ENCODE measurements at regions not wholly inside any gene's neighbourhood (a gene's known extent, or its start where the extent isn't known, plus 50 kb on each side); places are given as distances from the start of the nearest gene placed in this dataset.

DNA sequence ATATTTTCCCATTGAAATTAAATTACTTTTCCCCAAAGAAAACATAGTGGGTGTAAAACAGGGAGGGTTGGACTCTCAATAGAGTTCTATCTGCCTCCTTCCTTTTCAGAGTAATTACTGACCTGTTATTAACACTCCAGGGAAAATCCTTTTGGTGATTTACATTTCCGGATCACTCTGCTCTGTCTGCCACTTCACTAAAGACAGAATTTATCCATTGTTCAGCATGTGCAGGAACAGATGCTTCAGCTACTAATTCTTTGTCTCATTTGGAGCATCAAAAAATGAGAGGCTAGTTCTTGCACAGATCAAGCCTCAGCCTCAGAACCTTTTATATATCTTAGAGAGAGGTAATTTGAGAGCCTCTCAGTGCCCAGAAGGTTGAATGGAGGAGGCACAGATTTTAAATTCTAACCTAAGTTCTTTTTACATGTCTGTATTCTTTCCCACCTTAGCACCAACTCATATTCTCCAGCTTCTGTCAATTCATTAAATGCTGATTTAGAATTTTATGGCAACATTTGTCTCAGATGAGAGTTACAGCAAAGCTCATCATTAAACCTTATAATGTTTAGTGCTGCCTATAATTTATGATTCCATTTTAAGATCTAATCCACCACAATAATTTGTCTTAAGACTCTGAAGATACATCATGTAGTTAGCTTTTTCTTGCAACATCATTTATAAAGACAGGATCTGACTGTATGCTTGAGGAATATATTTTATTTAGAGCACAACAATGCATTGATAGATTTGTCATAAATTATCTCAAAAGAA, 1494.4 kb downstream of the STIM2 start:
- H3K9me3 ChIP-seq (ENCODE audit: control insufficient read depth in 5 of 5, low read length in 5 of 5), result peaks cover 0 to 2% (median 0%) of the 10 kb centered on the region in 5 donors
- no peaks in the 10 kb centered on the region for H3K36me3 ChIP-seq (ENCODE audit: control insufficient read depth in 5 of 5, insufficient read depth in 5 of 5, low read length in 5 of 5)
- H3K27me3 ChIP-seq (ENCODE audit: control insufficient read depth in 5 of 5, insufficient read depth in 4 of 5, low read length in 5 of 5), result no peaks in the 10 kb centered on the region
- no peak overlapping the region for H3K4me3 ChIP-seq (ENCODE audit: low read depth in 1 of 5, low read length in 5 of 5)
- H3K4me1 ChIP-seq (ENCODE audit: control insufficient read depth in 5 of 5, insufficient read depth in 5 of 5, low read length in 5 of 5), result peaks cover 0 to 9% (median 3%) of the 10 kb centered on the region in 5 donors
- no peak overlapping the region for H3K9ac ChIP-seq (ENCODE audit: low read length in 5 of 5)
- no peak overlapping the region for H3K27ac ChIP-seq (ENCODE audit: low read depth, low read length)

DNA sequence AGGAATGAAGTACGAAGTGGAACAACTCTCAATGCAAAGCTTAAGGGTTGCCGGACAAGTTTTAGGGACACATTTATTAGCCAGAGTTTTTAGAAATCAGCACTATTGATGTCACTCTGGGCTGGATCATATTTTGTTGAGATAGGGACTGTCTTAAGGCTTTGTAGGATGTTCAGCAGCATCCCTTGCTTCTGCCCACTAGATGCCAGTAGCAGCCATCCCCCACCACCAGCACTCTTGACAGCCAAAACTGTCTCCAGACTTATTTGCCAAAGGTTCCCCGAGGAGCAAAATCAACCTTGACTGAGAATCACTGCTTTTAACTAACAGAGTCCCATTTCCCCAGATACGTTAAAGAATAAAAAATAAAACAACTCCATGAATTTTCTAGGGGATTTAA, 1497.3 kb downstream of the STIM2 start:
- Histone ChIP-seq H3K9ac (ENCODE audit: low read length in 5 of 5) (no peak overlapping the region), H3K27ac (ENCODE audit: low read depth, low read length) (no peak overlapping the region), H3K27me3 (ENCODE audit: control insufficient read depth in 5 of 5, insufficient read depth in 4 of 5, low read length in 5 of 5) (no peaks in the 10 kb centered on the region), H3K9me3 (ENCODE audit: control insufficient read depth in 5 of 5, low read length in 5 of 5) (no peaks in the 10 kb centered on the region), H3K4me1 (ENCODE audit: control insufficient read depth in 5 of 5, insufficient read depth in 5 of 5, low read length in 5 of 5) (peaks cover 0 to 9% (median 3%) of the 10 kb centered on the region in 5 donors), H3K36me3 (ENCODE audit: control insufficient read depth in 5 of 5, insufficient read depth in 5 of 5, low read length in 5 of 5) (no peaks in the 10 kb centered on the region), H3K4me3 (ENCODE audit: low read depth in 1 of 5, low read length in 5 of 5) (no peak overlapping the region)

DNA sequence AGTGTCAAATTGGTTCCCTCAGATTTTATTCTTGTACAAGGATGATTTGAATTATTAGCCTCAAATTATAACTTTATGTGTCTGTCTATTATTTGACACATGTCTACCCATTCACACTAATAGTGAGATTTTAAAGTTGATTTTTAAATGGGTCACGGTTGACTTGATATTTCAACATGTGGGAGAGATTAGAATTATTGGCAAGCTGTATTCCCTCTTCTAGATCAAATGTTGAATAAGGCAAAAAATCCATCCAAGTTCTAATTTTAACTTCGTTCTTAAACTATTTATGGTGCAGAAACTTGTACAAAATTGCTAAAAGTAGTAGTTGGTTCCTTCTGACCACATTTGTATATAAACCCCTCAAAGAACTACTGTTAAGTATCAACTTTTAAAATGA, 1498.0 kb downstream of the STIM2 start:
- H3K27ac ChIP-seq (ENCODE audit: low read depth, low read length), result no peak overlapping the region
- H3K4me3 ChIP-seq (ENCODE audit: low read depth in 1 of 5, low read length in 5 of 5), result no peak overlapping the region
- no peaks in the 10 kb centered on the region for H3K9me3 ChIP-seq (ENCODE audit: control insufficient read depth in 5 of 5, low read length in 5 of 5)
- no peak overlapping the region for H3K9ac ChIP-seq (ENCODE audit: low read length in 5 of 5)
- H3K4me1 ChIP-seq (ENCODE audit: control insufficient read depth in 5 of 5, insufficient read depth in 5 of 5, low read length in 5 of 5), result peaks cover 0 to 9% (median 3%) of the 10 kb centered on the region in 5 donors
- H3K36me3 ChIP-seq (ENCODE audit: control insufficient read depth in 5 of 5, insufficient read depth in 5 of 5, low read length in 5 of 5), result no peaks in the 10 kb centered on the region
- no peaks in the 10 kb centered on the region for H3K27me3 ChIP-seq (ENCODE audit: control insufficient read depth in 5 of 5, insufficient read depth in 4 of 5, low read length in 5 of 5)

DNA sequence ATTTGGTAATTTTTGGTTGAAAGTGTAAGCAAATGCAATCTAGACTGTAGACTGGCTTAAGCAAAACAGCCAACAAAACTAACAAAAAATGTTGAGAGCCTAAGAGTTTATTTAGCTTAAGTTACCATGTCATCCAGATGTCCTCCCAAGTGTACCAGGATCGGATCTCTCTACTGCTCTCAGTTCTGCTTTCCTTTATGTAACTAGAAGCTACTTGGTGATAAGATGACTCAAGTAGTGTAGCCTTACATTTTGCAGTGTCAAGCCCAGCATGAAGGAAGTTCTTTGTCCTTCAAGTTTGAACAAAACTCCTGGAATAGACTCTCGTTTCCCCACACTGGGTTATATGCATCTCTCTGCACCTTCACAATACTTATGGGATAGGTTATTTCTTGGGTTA, 1500.0 kb downstream of the STIM2 start:
- Histone ChIP-seq H3K36me3 (ENCODE audit: control insufficient read depth in 5 of 5, insufficient read depth in 5 of 5, low read length in 5 of 5) (no peaks in the 10 kb centered on the region), H3K9ac (ENCODE audit: low read length in 5 of 5) (no peak overlapping the region), H3K4me3 (ENCODE audit: low read depth in 1 of 5, low read length in 5 of 5) (no peak overlapping the region), H3K27me3 (ENCODE audit: control insufficient read depth in 5 of 5, insufficient read depth in 4 of 5, low read length in 5 of 5) (no peaks in the 10 kb centered on the region), H3K9me3 (ENCODE audit: control insufficient read depth in 5 of 5, low read length in 5 of 5) (no peaks in the 10 kb centered on the region), H3K4me1 (ENCODE audit: control insufficient read depth in 5 of 5, insufficient read depth in 5 of 5, low read length in 5 of 5) (peaks cover 0 to 9% (median 3%) of the 10 kb centered on the region in 5 donors), H3K27ac (ENCODE audit: low read depth, low read length) (no peak overlapping the region)

DNA sequence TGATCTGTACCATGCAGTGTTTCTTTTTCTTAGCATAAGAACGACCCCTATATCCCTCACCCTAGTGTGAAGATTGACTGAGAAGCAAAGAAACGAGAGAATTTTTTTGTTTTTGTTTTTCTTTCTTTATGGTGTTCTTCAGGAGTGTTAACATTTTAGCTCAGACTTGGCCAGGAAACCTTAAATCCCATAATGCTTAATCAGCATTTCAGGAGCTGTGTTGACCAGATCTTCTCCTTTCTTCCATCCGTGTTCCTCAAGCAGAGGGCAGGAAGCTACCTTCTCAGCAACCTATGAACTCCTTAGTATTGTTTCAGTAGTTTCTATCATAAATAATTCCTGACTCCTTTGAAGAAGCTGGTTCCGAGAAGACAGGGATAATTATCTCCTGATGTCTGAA, 1501.5 kb downstream of the STIM2 start:
- H3K4me1 ChIP-seq (ENCODE audit: control insufficient read depth in 5 of 5, insufficient read depth in 5 of 5, low read length in 5 of 5), result peaks cover 0 to 9% (median 3%) of the 10 kb centered on the region in 5 donors
- no peak overlapping the region for H3K27ac ChIP-seq (ENCODE audit: low read depth, low read length)
- H3K4me3 ChIP-seq (ENCODE audit: low read depth in 1 of 5, low read length in 5 of 5), result no peak overlapping the region
- H3K36me3 ChIP-seq (ENCODE audit: control insufficient read depth in 5 of 5, insufficient read depth in 5 of 5, low read length in 5 of 5), result no peaks in the 10 kb centered on the region
- H3K27me3 ChIP-seq (ENCODE audit: control insufficient read depth in 5 of 5, insufficient read depth in 4 of 5, low read length in 5 of 5), result no peaks in the 10 kb centered on the region
- no peak overlapping the region for H3K9ac ChIP-seq (ENCODE audit: low read length in 5 of 5)
- no peaks in the 10 kb centered on the region for H3K9me3 ChIP-seq (ENCODE audit: control insufficient read depth in 5 of 5, low read length in 5 of 5)

DNA sequence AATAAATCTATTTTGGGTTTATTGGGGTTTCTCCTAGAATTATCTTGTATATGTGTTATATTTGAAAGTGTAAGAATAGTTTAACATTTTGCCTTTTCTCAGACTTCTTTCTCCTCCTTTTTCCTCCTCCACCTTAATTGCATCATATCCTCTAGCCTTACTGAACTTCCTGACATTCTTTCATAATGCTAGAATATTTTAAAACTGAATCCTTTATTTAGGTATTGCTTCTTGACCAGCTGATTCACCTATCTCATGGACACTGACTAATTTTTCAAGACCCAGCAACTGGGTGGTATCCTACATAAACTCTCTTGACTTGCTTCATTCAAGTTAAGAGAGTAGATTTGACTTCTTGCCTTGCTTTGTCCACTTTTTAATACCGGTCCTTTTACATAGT, 1508.9 kb downstream of the STIM2 start:
- Histone ChIP-seq H3K4me1 (ENCODE audit: control insufficient read depth in 5 of 5, insufficient read depth in 5 of 5, low read length in 5 of 5) (no peaks in the 10 kb centered on the region), H3K4me3 (ENCODE audit: low read depth in 1 of 5, low read length in 5 of 5) (no peak overlapping the region), H3K27ac (ENCODE audit: low read depth, low read length) (no peak overlapping the region), H3K27me3 (ENCODE audit: control insufficient read depth in 5 of 5, insufficient read depth in 4 of 5, low read length in 5 of 5) (no peaks in the 10 kb centered on the region), H3K9ac (ENCODE audit: low read length in 5 of 5) (no peak overlapping the region), H3K9me3 (ENCODE audit: control insufficient read depth in 5 of 5, low read length in 5 of 5) (no peaks in the 10 kb centered on the region), H3K36me3 (ENCODE audit: control insufficient read depth in 5 of 5, insufficient read depth in 5 of 5, low read length in 5 of 5) (no peaks in the 10 kb centered on the region)

DNA sequence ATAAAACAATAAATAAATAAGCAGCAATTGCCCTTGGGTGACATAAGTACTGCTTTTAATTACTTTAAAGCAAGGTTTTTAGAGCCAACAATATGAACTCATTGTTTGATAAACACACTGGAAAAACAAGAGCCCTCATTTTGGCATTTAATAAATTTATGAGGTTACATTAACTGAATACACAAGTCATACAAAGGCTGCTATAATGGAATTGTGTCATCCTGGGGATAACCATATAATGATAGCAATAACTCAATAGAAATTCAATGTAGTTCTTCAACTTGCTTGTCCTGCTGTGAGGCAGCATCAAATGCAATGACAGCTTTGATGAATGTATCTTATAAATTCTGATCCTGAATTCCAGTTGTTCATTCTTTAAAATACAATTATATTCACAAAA, 1512.5 kb downstream of the STIM2 start:
- Histone ChIP-seq H3K4me1 (ENCODE audit: control insufficient read depth in 5 of 5, insufficient read depth in 5 of 5, low read length in 5 of 5) (no peaks in the 10 kb centered on the region), H3K27me3 (ENCODE audit: control insufficient read depth in 5 of 5, insufficient read depth in 4 of 5, low read length in 5 of 5) (no peaks in the 10 kb centered on the region), H3K9me3 (ENCODE audit: control insufficient read depth in 5 of 5, low read length in 5 of 5) (no peaks in the 10 kb centered on the region), H3K27ac (ENCODE audit: low read depth, low read length) (no peak overlapping the region), H3K36me3 (ENCODE audit: control insufficient read depth in 5 of 5, insufficient read depth in 5 of 5, low read length in 5 of 5) (no peaks in the 10 kb centered on the region), H3K4me3 (ENCODE audit: low read depth in 1 of 5, low read length in 5 of 5) (no peak overlapping the region), H3K9ac (ENCODE audit: low read length in 5 of 5) (no peak overlapping the region)

DNA sequence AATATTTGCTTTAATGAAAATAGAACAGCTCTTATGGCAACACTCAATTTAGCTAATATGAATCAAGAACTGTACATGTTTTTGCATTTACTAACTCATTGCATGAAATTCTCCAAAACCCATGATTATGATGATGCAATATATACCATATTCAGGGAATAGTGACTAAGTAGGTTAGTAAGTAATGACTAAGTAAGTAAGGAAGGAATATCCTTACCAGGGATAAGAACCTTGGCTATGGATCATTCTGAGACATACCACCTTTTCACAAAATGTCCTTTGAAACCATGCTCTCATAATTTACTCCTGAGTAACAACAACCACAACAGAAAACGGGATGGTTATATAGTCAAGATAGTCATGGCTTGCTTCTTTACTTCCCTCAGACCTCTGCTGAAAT, 1513.0 kb downstream of the STIM2 start:
- Histone ChIP-seq H3K27me3 (ENCODE audit: control insufficient read depth in 5 of 5, insufficient read depth in 4 of 5, low read length in 5 of 5) (no peaks in the 10 kb centered on the region), H3K27ac (ENCODE audit: low read depth, low read length) (no peak overlapping the region), H3K9me3 (ENCODE audit: control insufficient read depth in 5 of 5, low read length in 5 of 5) (no peaks in the 10 kb centered on the region), H3K36me3 (ENCODE audit: control insufficient read depth in 5 of 5, insufficient read depth in 5 of 5, low read length in 5 of 5) (no peaks in the 10 kb centered on the region), H3K4me3 (ENCODE audit: low read depth in 1 of 5, low read length in 5 of 5) (no peak overlapping the region), H3K4me1 (ENCODE audit: control insufficient read depth in 5 of 5, insufficient read depth in 5 of 5, low read length in 5 of 5) (no peaks in the 10 kb centered on the region), H3K9ac (ENCODE audit: low read length in 5 of 5) (no peak overlapping the region)

DNA sequence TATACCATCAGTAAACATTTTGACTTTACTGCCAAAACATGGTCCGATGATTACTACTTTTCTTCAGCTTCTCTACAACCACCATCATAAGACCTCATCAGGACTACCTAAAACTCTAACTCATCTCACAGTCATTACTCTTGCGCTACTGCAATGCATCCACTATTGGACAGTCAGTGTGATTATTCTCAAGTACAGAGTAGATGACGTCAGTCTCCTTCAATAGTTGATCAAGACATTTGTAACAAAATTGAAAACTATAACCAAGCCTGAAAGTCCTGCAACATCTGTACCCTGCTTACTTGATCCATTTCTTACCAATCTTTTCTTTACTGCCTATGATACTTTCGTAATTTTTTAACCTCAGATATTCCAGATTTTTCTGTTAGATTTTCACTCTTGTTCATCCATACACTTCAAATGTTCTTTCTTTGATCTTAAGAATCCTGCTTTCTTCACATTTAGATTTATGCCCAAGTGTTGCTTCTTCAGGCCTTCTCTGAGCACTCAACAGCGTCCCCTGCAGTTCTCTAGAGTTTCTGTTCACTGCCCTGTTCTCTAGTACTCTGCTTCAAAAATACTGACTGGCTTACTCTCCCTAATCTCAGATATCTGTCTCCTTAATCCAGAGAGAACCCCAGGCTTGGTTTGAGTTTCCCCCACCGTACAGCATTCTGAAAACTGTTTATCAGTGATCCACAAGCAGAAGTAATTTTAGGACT, 1517.6 kb downstream of the STIM2 start:
- Histone ChIP-seq H3K9me3 (ENCODE audit: control insufficient read depth in 5 of 5, low read length in 5 of 5) (no peaks in the 10 kb centered on the region), H3K36me3 (ENCODE audit: control insufficient read depth in 5 of 5, insufficient read depth in 5 of 5, low read length in 5 of 5) (no peaks in the 10 kb centered on the region), H3K27ac (ENCODE audit: low read depth, low read length) (no peak overlapping the region), H3K4me3 (ENCODE audit: low read depth in 1 of 5, low read length in 5 of 5) (no peak overlapping the region), H3K9ac (ENCODE audit: low read length in 5 of 5) (no peak overlapping the region), H3K4me1 (ENCODE audit: control insufficient read depth in 5 of 5, insufficient read depth in 5 of 5, low read length in 5 of 5) (no peaks in the 10 kb centered on the region), H3K27me3 (ENCODE audit: control insufficient read depth in 5 of 5, insufficient read depth in 4 of 5, low read length in 5 of 5) (no peaks in the 10 kb centered on the region)

DNA sequence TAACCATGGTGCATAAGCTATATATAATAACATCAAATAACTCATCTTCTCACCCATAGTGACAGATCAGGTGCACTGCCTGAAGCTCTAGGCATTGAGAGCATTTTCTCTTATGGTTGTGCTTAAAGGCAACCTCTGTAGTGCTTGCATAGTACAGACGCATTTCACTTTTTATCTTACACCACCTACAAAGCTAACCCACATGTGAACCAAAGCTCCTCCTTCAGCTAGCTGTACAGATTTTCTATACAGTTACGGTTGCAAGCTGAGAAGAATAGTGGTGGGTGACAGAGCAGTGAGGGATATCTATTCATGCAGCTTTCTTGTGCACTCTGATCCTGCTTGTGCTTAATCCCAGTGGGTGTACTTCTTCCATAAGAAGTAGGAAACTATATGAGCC, 1525.2 kb downstream of the STIM2 start:
- Histone ChIP-seq H3K9me3 (ENCODE audit: control insufficient read depth in 5 of 5, low read length in 5 of 5) (no peaks in the 10 kb centered on the region), H3K9ac (ENCODE audit: low read length in 5 of 5) (no peak overlapping the region), H3K4me3 (ENCODE audit: low read depth in 1 of 5, low read length in 5 of 5) (no peak overlapping the region), H3K36me3 (ENCODE audit: control insufficient read depth in 5 of 5, insufficient read depth in 5 of 5, low read length in 5 of 5) (no peaks in the 10 kb centered on the region), H3K4me1 (ENCODE audit: control insufficient read depth in 5 of 5, insufficient read depth in 5 of 5, low read length in 5 of 5) (no peaks in the 10 kb centered on the region), H3K27me3 (ENCODE audit: control insufficient read depth in 5 of 5, insufficient read depth in 4 of 5, low read length in 5 of 5) (no peaks in the 10 kb centered on the region), H3K27ac (ENCODE audit: low read depth, low read length) (no peak overlapping the region)
